K562 (cell line): ENCODE measurements at regions not wholly inside any gene's neighbourhood (a gene's known extent, or its start where the extent isn't known, plus 50 kb on each side); places are given as distances from the start of the nearest gene placed in this dataset.

Experiments
- ARID3A ChIP-seq: IDR thresholded peaks from 2 replicates; pipeline ENCODE4 v1.6.1; 2012; ENCODE audit warnings: low read depth, low read length, improper control_type of control experiment, borderline replicate concordance
- CREM ChIP-seq: IDR thresholded peaks from 2 replicates; pipeline ENCODE4 v1.6.1; 2014; ENCODE audit warnings: antibody characterized with exemption, low read depth
- GABPA ChIP-seq: fragments of 200-800 bp; sonication (Bioruptor generic); conservative IDR thresholded peaks from 2 replicates; pipeline ENCODE4 v1.6.1; 2016; ENCODE audit warnings: low read depth, missing genetic modification characterization, missing compliant biosample characterization
- HBP1 ChIP-seq: fragments of 450-650 bp; formaldehyde crosslinking; IDR thresholded peaks from 2 replicates; pipeline ENCODE4 v1.4.0; 2022; ENCODE audit warnings: missing genetic modification characterization
- HNRNPL ChIP-seq: fragments of 200-400 bp; formaldehyde crosslinking; IDR thresholded peaks from 2 replicates; pipeline ENCODE4 v1.6.1; 2017; ENCODE audit warnings: low read depth, mild to moderate bottlenecking, low read length
- KHSRP ChIP-seq: fragments of 450-650 bp; IDR thresholded peaks from 2 replicates; pipeline ENCODE4 v1.6.1; 2017
- MCM3 ChIP-seq: fragments of 450-650 bp; IDR thresholded peaks from 2 replicates; pipeline ENCODE4 v1.6.1; 2016
- NFIC ChIP-seq: fragments of 450-650 bp; IDR thresholded peaks from 2 replicates; pipeline ENCODE4 v1.6.1; 2017; ENCODE audit warnings: mild to moderate bottlenecking, inconsistent platforms
- SIX5 ChIP-seq, 2 experiments: IDR thresholded peaks; 2 replicates each; pipeline ENCODE4 v1.6.1; 2011; ENCODE audit warnings: low read length in 2 of 2, borderline replicate concordance in 1 of 2, low read depth in 1 of 2, mild to moderate bottlenecking in 1 of 2, moderate library complexity in 1 of 2; ENCODE audit not compliant: insufficient read depth in 1 of 2
- YBX1 ChIP-seq: fragments of 450-650 bp; IDR thresholded peaks from 2 replicates; pipeline ENCODE4 v1.7.1; 2016; ENCODE audit warnings: mild to moderate bottlenecking
- ZNF165 ChIP-seq: fragments of 250-450 bp; sonication (Bioruptor Pico); IDR thresholded peaks from 2 replicates; pipeline ENCODE4 v1.4.0; 2020; ENCODE audit warnings: borderline replicate concordance
- ZNF212 ChIP-seq: fragments of 450-650 bp; formaldehyde crosslinking; IDR thresholded peaks from 2 replicates; pipeline ENCODE4 v1.4.0; 2020; ENCODE audit warnings: mild to moderate bottlenecking
- ZNF583 ChIP-seq: fragments of 250-450 bp; sonication (Bioruptor Pico); IDR thresholded peaks from 2 replicates; pipeline ENCODE4 v1.4.0; 2020
- TF ChIP-seq, protein P1 (sequence below): fragments of 450-650 bp; IDR thresholded peaks from 2 replicates; pipeline ENCODE4 v1.6.1; 2017; ENCODE audit warnings: antibody characterized with exemption, mild to moderate bottlenecking
- TF ChIP-seq, protein P2 (sequence below), 2 experiments: fragments of 450-650 bp; IDR thresholded peaks; 2 replicates each; pipeline ENCODE4 v1.6.1; 2016
- TF ChIP-seq, protein P3 (sequence below): fragments of 250-450 bp; sonication (Bioruptor Pico); IDR thresholded peaks from 2 replicates; pipeline ENCODE4 v1.6.1; 2021; ENCODE audit warnings: mild to moderate bottlenecking
- TF ChIP-seq, protein P4 (sequence below), 2 experiments: fragments of 450-650 bp in 1 of 2; sonication (generic) in 1 of 2; formaldehyde crosslinking in 1 of 2; IDR thresholded peaks in 1 of 2; conservative IDR thresholded peaks in 1 of 2; 2 replicates each; pipeline versions ENCODE4 v1.6.1 to v1.8.1; 2016 to 2023; ENCODE audit warnings: mild to moderate bottlenecking in 2 of 2, moderate library complexity in 2 of 2, inconsistent platforms in 1 of 2, missing genetic modification reagents in 1 of 2

GRCh38 chr12:93089805-93090569 lies 160.9 kb upstream of the EEA1 start (continued):
- TF ChIP-seq, protein P1, sequence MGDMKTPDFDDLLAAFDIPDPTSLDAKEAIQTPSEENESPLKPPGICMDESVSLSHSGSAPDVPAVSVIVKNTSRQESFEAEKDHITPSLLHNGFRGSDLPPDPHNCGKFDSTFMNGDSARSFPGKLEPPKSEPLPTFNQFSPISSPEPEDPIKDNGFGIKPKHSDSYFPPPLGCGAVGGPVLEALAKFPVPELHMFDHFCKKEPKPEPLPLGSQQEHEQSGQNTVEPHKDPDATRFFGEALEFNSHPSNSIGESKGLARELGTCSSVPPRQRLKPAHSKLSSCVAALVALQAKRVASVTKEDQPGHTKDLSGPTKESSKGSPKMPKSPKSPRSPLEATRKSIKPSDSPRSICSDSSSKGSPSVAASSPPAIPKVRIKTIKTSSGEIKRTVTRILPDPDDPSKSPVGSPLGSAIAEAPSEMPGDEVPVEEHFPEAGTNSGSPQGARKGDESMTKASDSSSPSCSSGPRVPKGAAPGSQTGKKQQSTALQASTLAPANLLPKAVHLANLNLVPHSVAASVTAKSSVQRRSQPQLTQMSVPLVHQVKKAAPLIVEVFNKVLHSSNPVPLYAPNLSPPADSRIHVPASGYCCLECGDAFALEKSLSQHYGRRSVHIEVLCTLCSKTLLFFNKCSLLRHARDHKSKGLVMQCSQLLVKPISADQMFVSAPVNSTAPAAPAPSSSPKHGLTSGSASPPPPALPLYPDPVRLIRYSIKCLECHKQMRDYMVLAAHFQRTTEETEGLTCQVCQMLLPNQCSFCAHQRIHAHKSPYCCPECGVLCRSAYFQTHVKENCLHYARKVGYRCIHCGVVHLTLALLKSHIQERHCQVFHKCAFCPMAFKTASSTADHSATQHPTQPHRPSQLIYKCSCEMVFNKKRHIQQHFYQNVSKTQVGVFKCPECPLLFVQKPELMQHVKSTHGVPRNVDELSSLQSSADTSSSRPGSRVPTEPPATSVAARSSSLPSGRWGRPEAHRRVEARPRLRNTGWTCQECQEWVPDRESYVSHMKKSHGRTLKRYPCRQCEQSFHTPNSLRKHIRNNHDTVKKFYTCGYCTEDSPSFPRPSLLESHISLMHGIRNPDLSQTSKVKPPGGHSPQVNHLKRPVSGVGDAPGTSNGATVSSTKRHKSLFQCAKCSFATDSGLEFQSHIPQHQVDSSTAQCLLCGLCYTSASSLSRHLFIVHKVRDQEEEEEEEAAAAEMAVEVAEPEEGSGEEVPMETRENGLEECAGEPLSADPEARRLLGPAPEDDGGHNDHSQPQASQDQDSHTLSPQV = peak; percentile 61; the same call in 1 of the 2 replicates
- TF ChIP-seq, protein P2, sequence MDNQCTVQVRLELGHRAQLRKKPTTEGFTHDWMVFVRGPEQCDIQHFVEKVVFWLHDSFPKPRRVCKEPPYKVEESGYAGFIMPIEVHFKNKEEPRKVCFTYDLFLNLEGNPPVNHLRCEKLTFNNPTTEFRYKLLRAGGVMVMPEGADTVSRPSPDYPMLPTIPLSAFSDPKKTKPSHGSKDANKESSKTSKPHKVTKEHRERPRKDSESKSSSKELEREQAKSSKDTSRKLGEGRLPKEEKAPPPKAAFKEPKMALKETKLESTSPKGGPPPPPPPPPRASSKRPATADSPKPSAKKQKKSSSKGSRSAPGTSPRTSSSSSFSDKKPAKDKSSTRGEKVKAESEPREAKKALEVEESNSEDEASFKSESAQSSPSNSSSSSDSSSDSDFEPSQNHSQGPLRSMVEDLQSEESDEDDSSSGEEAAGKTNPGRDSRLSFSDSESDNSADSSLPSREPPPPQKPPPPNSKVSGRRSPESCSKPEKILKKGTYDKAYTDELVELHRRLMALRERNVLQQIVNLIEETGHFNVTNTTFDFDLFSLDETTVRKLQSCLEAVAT (IDR thresholded peaks at IDR 0.05) = no peak
- no peak for TF ChIP-seq MCM3
- TF ChIP-seq YBX1 = no peak
- no peak for TF ChIP-seq HNRNPL
- TF ChIP-seq, protein P3, sequence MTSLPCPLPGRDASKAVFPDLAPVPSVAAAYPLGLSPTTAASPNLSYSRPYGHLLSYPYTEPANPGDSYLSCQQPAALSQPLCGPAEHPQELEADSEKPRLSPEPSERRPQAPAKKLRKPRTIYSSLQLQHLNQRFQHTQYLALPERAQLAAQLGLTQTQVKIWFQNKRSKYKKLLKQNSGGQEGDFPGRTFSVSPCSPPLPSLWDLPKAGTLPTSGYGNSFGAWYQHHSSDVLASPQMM (CRISPR knock-in tag) = no peak
- TF ChIP-seq SIX5 (IDR thresholded peaks at IDR 0.05; ENCODE audit: borderline replicate concordance in 1 of 2, insufficient read depth in 1 of 2, low read depth in 1 of 2, low read length in 2 of 2) = no peak
- TF ChIP-seq CREM = peak; percentile 60
- TF ChIP-seq, protein P4, sequence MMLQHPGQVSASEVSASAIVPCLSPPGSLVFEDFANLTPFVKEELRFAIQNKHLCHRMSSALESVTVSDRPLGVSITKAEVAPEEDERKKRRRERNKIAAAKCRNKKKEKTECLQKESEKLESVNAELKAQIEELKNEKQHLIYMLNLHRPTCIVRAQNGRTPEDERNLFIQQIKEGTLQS (IDR thresholded peaks at IDR 0.05) = peak; percentile 61
- TF ChIP-seq, protein P4 (CRISPR knock-in tag; conservative IDR thresholded peaks at IDR 0.05) = no peak
- TF ChIP-seq KHSRP = no peak
- no peak for TF ChIP-seq ZNF212 (CRISPR knock-in tag)
- TF ChIP-seq GABPA (tag) = peak; percentile 33; the same call in 1 of the 2 replicates
- 0 out of 2 replicates have a peak, but pooled peaks have one; percentile 67 for TF ChIP-seq ARID3A
- TF ChIP-seq ZNF165 = no peak
- no peak for TF ChIP-seq ZNF583 (CRISPR knock-in tag)
- no peak for TF ChIP-seq HBP1 (CRISPR knock-in tag)
- TF ChIP-seq NFIC = 0 out of 2 replicates have a peak, but pooled peaks have one; percentile 4
